ENCODE measurements at regions not wholly inside any gene's neighbourhood (a gene's known extent, or its start where the extent isn't known, plus 50 kb on each side); places are given as distances from the start of the nearest gene placed in this dataset.

- FAIRE-seq (no peak), DNase-seq (ENCODE audit: insufficient read length, low spot score) (no peak)
- no peak for TF ChIP-seq CTCF (IDR thresholded peaks at IDR 0.05; ENCODE audit: insufficient read depth, missing control alignments)
These were observed 359.2 kb downstream of the IDS start for GRCh38 chrX:149145845-149146285.

- FAIRE-seq (no peak), DNase-seq (ENCODE audit: insufficient read length, low spot score) (no peak)
- no peak for TF ChIP-seq CTCF (IDR thresholded peaks at IDR 0.05; ENCODE audit: insufficient read depth, missing control alignments)
These were observed 373.3 kb downstream of the IDS start for GRCh38 chrX:149131774-149132173.

GRCh38 chrX:149129767-149130166, 375.3 kb downstream of the IDS start:
- no peak for FAIRE-seq
- no peak for DNase-seq (ENCODE audit: insufficient read length, low spot score)
- no peak for TF ChIP-seq CTCF (IDR thresholded peaks at IDR 0.05; ENCODE audit: insufficient read depth, missing control alignments)

GRCh38 chrX:149124526-149125108, 380.5 kb downstream of the IDS start:
- no peak for TF ChIP-seq CTCF (IDR thresholded peaks at IDR 0.05; ENCODE audit: insufficient read depth, missing control alignments)
- DNase-seq (ENCODE audit: insufficient read length, low spot score) (no peak), FAIRE-seq (no peak)

GRCh38 chrX:149121206-149121920, 383.7 kb downstream of the IDS start:
- FAIRE-seq (no peak), DNase-seq (ENCODE audit: insufficient read length, low spot score) (no peak)
- no peak for TF ChIP-seq CTCF (IDR thresholded peaks at IDR 0.05; ENCODE audit: insufficient read depth, missing control alignments)

GRCh38 chrX:149120459-149120858, 384.6 kb downstream of the IDS start:
- TF ChIP-seq CTCF (IDR thresholded peaks at IDR 0.05; ENCODE audit: insufficient read depth, missing control alignments) = no peak
- FAIRE-seq (no peak), DNase-seq (ENCODE audit: insufficient read length, low spot score) (no peak)

- TF ChIP-seq CTCF (IDR thresholded peaks at IDR 0.05; ENCODE audit: insufficient read depth, missing control alignments) = no peak
- DNase-seq (ENCODE audit: insufficient read length, low spot score) = no peak
- no peak for FAIRE-seq
These were observed 390.2 kb downstream of the IDS start for GRCh38 chrX:149114874-149115273.
